ENCODE measurements at regions not wholly inside any gene's neighbourhood (a gene's known extent, or its start where the extent isn't known, plus 50 kb on each side); places are given as distances from the start of the nearest gene placed in this dataset.

DNA sequence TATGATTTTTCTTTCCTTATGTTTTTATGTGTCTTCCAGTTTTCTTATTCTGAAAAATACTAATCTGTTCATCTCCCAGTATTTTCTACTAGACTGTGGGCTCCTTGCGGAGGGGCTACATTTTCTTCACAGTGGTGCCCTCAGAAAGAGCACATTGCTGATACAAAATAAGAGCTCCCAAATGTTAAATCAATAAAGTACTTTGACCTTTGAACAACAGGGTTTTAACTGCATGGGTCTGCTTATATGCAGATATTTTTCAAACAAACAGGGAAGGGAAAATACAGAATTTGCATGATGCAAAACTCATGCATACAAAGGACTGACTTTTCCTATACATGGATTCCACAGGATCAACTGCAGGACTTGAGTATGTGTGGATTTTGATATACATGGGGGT, 79.9 kb upstream of the ACO1 start:
- in situ Hi-C loops (cut with HindIII; ENCODE audit: low pct_unique_long_range_greater_than_20kb, low sequenced_read_pairs) = no loop called here
- DNase-seq (ENCODE audit: low read depth, low spot score) (no peak), ATAC-seq (no peak)
- intact Hi-C loops (cut with micrococcal nuclease; ENCODE audit: unreplicated experiment) = no loop called here
- no peak for TF ChIP-seq SIN3A (IDR thresholded peaks at IDR 0.05; ENCODE audit: borderline replicate concordance, insufficient read depth, low read depth, low read length)
- no peak for TF ChIP-seq TCF7L2 (IDR thresholded peaks at IDR 0.05; ENCODE audit: low read depth, low read length)
- TF ChIP-seq POLR2AphosphoS5 (IDR thresholded peaks at IDR 0.05; ENCODE audit: low read depth, low read length) = no peak
- TF ChIP-seq, protein P1, sequence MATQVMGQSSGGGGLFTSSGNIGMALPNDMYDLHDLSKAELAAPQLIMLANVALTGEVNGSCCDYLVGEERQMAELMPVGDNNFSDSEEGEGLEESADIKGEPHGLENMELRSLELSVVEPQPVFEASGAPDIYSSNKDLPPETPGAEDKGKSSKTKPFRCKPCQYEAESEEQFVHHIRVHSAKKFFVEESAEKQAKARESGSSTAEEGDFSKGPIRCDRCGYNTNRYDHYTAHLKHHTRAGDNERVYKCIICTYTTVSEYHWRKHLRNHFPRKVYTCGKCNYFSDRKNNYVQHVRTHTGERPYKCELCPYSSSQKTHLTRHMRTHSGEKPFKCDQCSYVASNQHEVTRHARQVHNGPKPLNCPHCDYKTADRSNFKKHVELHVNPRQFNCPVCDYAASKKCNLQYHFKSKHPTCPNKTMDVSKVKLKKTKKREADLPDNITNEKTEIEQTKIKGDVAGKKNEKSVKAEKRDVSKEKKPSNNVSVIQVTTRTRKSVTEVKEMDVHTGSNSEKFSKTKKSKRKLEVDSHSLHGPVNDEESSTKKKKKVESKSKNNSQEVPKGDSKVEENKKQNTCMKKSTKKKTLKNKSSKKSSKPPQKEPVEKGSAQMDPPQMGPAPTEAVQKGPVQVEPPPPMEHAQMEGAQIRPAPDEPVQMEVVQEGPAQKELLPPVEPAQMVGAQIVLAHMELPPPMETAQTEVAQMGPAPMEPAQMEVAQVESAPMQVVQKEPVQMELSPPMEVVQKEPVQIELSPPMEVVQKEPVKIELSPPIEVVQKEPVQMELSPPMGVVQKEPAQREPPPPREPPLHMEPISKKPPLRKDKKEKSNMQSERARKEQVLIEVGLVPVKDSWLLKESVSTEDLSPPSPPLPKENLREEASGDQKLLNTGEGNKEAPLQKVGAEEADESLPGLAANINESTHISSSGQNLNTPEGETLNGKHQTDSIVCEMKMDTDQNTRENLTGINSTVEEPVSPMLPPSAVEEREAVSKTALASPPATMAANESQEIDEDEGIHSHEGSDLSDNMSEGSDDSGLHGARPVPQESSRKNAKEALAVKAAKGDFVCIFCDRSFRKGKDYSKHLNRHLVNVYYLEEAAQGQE (IDR thresholded peaks at IDR 0.05; ENCODE audit: insufficient read depth in 1 of 2, low read depth in 2 of 2, low read length in 1 of 2) = no peak
- TF ChIP-seq, protein P2, sequence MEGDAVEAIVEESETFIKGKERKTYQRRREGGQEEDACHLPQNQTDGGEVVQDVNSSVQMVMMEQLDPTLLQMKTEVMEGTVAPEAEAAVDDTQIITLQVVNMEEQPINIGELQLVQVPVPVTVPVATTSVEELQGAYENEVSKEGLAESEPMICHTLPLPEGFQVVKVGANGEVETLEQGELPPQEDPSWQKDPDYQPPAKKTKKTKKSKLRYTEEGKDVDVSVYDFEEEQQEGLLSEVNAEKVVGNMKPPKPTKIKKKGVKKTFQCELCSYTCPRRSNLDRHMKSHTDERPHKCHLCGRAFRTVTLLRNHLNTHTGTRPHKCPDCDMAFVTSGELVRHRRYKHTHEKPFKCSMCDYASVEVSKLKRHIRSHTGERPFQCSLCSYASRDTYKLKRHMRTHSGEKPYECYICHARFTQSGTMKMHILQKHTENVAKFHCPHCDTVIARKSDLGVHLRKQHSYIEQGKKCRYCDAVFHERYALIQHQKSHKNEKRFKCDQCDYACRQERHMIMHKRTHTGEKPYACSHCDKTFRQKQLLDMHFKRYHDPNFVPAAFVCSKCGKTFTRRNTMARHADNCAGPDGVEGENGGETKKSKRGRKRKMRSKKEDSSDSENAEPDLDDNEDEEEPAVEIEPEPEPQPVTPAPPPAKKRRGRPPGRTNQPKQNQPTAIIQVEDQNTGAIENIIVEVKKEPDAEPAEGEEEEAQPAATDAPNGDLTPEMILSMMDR (IDR thresholded peaks at IDR 0.05) = no peak
- no peaks in the 10 kb centered on the region for H3K27me3 ChIP-seq (ENCODE audit: control insufficient read depth, insufficient read depth, low read length)
- no peak overlapping the region for H3K27ac ChIP-seq (ENCODE audit: low read length)
- H3K36me3 ChIP-seq (ENCODE audit: control insufficient read depth, insufficient read depth, low read length) = no peaks in the 10 kb centered on the region
- no TSS peak for BruUV-seq (replicated peaks)
- H3K9me3 ChIP-seq (ENCODE audit: control insufficient read depth, insufficient read depth, low read depth, low read length) = no peaks in the 10 kb centered on the region
- no peaks in the 10 kb centered on the region for H3K4me1 ChIP-seq (ENCODE audit: control insufficient read depth, insufficient read depth, low read length)
- POLR2A ChIA-PET = no interaction called here
- CTCF ChIA-PET = no interaction called here
- no peak overlapping the region for H3K4me3 ChIP-seq (ENCODE audit: low read depth in 2 of 2, low read length in 2 of 2)

DNA sequence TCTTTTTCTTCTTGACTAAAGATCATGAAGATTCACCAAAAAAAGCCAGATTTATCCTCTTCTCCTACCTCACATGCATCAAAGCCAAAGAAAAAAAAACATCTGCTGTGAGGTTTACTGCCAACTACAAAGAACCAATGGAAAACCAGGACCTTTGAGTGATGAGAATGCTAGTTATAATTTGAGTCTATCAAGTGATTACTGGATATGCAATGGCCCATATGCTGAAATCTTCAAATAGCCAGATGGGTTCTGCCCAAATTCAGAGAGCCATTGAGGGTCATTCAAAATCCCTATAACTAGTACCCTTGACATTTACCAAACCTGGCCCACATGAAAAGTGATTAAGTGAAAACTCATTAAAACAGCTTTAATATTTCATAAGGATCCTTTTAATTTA, 78.4 kb upstream of the ACO1 start:
- DNase-seq (ENCODE audit: low read depth, low spot score) (no peak), ATAC-seq (no peak)
- Histone ChIP-seq H3K4me3 (ENCODE audit: low read depth in 2 of 2, low read length in 2 of 2) (no peak overlapping the region), H3K27ac (ENCODE audit: low read length) (no peak overlapping the region), H3K36me3 (ENCODE audit: control insufficient read depth, insufficient read depth, low read length) (no peaks in the 10 kb centered on the region), H3K27me3 (ENCODE audit: control insufficient read depth, insufficient read depth, low read length) (no peaks in the 10 kb centered on the region), H3K4me1 (ENCODE audit: control insufficient read depth, insufficient read depth, low read length) (no peaks in the 10 kb centered on the region), H3K9me3 (ENCODE audit: control insufficient read depth, insufficient read depth, low read depth, low read length) (no peaks in the 10 kb centered on the region)
- ChIA-PET CTCF (no interaction called here), POLR2A (no interaction called here)
- TF ChIP-seq, protein P1 (IDR thresholded peaks at IDR 0.05; ENCODE audit: insufficient read depth in 1 of 2, low read depth in 2 of 2, low read length in 1 of 2) = no peak
- TF ChIP-seq SIN3A (IDR thresholded peaks at IDR 0.05; ENCODE audit: borderline replicate concordance, insufficient read depth, low read depth, low read length) (no peak), TCF7L2 (IDR thresholded peaks at IDR 0.05; ENCODE audit: low read depth, low read length) (no peak), POLR2AphosphoS5 (IDR thresholded peaks at IDR 0.05; ENCODE audit: low read depth, low read length) (no peak)
- TF ChIP-seq, protein P2 (IDR thresholded peaks at IDR 0.05) = no peak
- intact Hi-C loops (cut with micrococcal nuclease; ENCODE audit: unreplicated experiment) (no loop called here), in situ Hi-C loops (cut with HindIII; ENCODE audit: low pct_unique_long_range_greater_than_20kb, low sequenced_read_pairs) (no loop called here)
- no TSS peak for BruUV-seq (replicated peaks)
